Psoas muscle (tissue), 7 donors: ENCODE measurements at regions not wholly inside any gene's neighbourhood (a gene's known extent, or its start where the extent isn't known, plus 50 kb on each side); places are given as distances from the start of the nearest gene placed in this dataset.

Experiments
- ATAC-seq, 4 donors: fragments of 200-7000 bp; cut with Tn5 transposase; one replicate each; pipeline ENCODE4 v1.9.1; 2020; ENCODE audit warnings: moderate library complexity in 3 of 4, mild to moderate bottlenecking in 2 of 4
- DNase-seq, 2 donors: peaks; one replicate each; pipeline ENCODE4 v3.0.0-alpha.2; 2020
- H3K27ac ChIP-seq: fragments of 200-600 bp; one replicate; pipeline ENCODE4 v1.8.0; 2022
- H3K27me3 ChIP-seq, 3 donors: fragments of 200-600 bp in 1 of 3; one replicate each; pipeline versions ENCODE4 v1.6.1 to v1.8.0; 2013 to 2022; ENCODE audit warnings: low read length in 2 of 3, mild to moderate bottlenecking in 2 of 3, moderate library complexity in 1 of 3; ENCODE audit not compliant: insufficient read depth in 3 of 3
- H3K36me3 ChIP-seq, 2 donors: fragments of 200-600 bp in 1 of 2; one replicate each; pipeline versions ENCODE4 v1.6.1 to v1.8.0; 2013 to 2022; ENCODE audit warnings: low read depth in 1 of 2, mild to moderate bottlenecking in 1 of 2, moderate library complexity in 1 of 2; ENCODE audit not compliant: insufficient read depth in 1 of 2
- H3K4me1 ChIP-seq: fragments of 200-600 bp; one replicate; pipeline ENCODE4 v1.8.0; 2022
- H3K4me3 ChIP-seq: fragments of 200-600 bp; one replicate; pipeline ENCODE4 v1.8.0; 2022; ENCODE audit warnings: mild to moderate bottlenecking
- H3K9me3 ChIP-seq: fragments of 200-600 bp; one replicate; pipeline ENCODE4 v1.8.0; 2022
- CTCF ChIP-seq: fragments of 200-600 bp; IDR thresholded peaks from one replicate; pipeline ENCODE4 v1.8.0; 2022; ENCODE audit warnings: antibody characterized with exemption
- WGBS, 3 donors: extraction: QIAGEN DNeasy Blood & Tissue Kit; methylation state at CpG; one replicate each; pipeline versions ENCODE4 v1.1.6 to v1.1.7; 2013; 5-methylcytosine and 5-hydroxymethylcytosine counted together
- intact Hi-C, 2 donors: fragments of 100-400 bp; cut with DNase I; formaldehyde crosslinking; loops; one replicate each; pipeline versions ENCODE4 v1.11.0 to v1.14.2; 2022
- donor health status: healthy with polysubstance abuse.
- donor health status: DM: no; HTN: no; CAD: no; lungs with moderate emphysema.
- donor health status: Bipolar disorder and iron deficiency.
- donor health status: healthy.
- donor health status: DM: yes; HTN: yes; CAD: no.
- donor health status: DM: no; HTN: no; CAD: no.
- donor health status: DM: yes; HTN: yes; CAD: no.

GRCh38 chr4:174397366-174398155 lies 113.8 kb downstream of the CEP44 start:
- WGBS, 3 donors: 52 to 66% (median 54%) methylated on average over 3 of the region's 3 CpGs
- TF ChIP-seq CTCF: no peak
- H3K4me3 ChIP-seq: no peak overlapping the region
- DNase-seq: no peak
- no peak overlapping the region for H3K27ac ChIP-seq
- no peak for ATAC-seq
- intact Hi-C loops: no loop called here
- no peaks in the 10 kb centered on the region for H3K4me1 ChIP-seq
- H3K9me3 ChIP-seq: no peaks in the 10 kb centered on the region
- H3K36me3 ChIP-seq: no peaks in the 10 kb centered on the region
- H3K27me3 ChIP-seq: no peaks in the 10 kb centered on the region

GRCh38 chr4:174396599-174397110 lies 112.9 kb downstream of the CEP44 start:
- H3K27me3 ChIP-seq: no peaks in the 10 kb centered on the region
- H3K4me3 ChIP-seq: no peak overlapping the region
- WGBS, 3 donors: 67 to 73% (median 69%) methylated on average over 5 of the region's 5 CpGs
- TF ChIP-seq CTCF: no peak
- ATAC-seq (no peak), DNase-seq (no peak)
- H3K36me3 ChIP-seq: no peaks in the 10 kb centered on the region
- H3K27ac ChIP-seq: no peak overlapping the region
- no peaks in the 10 kb centered on the region for H3K9me3 ChIP-seq
- intact Hi-C loops: no loop called here
- H3K4me1 ChIP-seq: no peaks in the 10 kb centered on the region

GRCh38 chr4:174394915-174395314 lies 111.2 kb downstream of the CEP44 start:
- WGBS, 3 donors: 73 to 80% (median 73%) methylated on average over 2 of the region's 2 CpGs
- H3K9me3 ChIP-seq: no peaks in the 10 kb centered on the region
- intact Hi-C loops: no loop called here
- H3K4me3 ChIP-seq: no peak overlapping the region
- no peak for TF ChIP-seq CTCF
- no peaks in the 10 kb centered on the region for H3K36me3 ChIP-seq
- no peaks in the 10 kb centered on the region for H3K27me3 ChIP-seq
- H3K4me1 ChIP-seq: no peaks in the 10 kb centered on the region
- no peak overlapping the region for H3K27ac ChIP-seq
- no peak for ATAC-seq
- no peak for DNase-seq

GRCh38 chr4:174389439-174389838 lies 105.7 kb downstream of the CEP44 start:
- Histone ChIP-seq H3K36me3 (no peaks in the 10 kb centered on the region), H3K27ac (no peak overlapping the region), H3K4me1 (no peaks in the 10 kb centered on the region), H3K4me3 (no peak overlapping the region), H3K27me3 (peaks cover 0 to 2% (median 0%) of the 10 kb centered on the region in 3 donors), H3K9me3 (no peaks in the 10 kb centered on the region)
- DNase-seq (no peak), ATAC-seq (peak in 2 of 4 donors; percentile 44 to 59)
- no peak for TF ChIP-seq CTCF
- intact Hi-C loops: no loop called here
- 35 to 45% (median 36%) methylated on average over 1 of the region's 1 CpG for WGBS, 3 donors
